BJ (cell line): ENCODE measurements at regions not wholly inside any gene's neighbourhood (a gene's known extent, or its start where the extent isn't known, plus 50 kb on each side); places are given as distances from the start of the nearest gene placed in this dataset.
A peak's percentile ranks its signal among the peaks of the same experiment; 100 is the strongest.

Experiments used
- CTCF ChIA-PET: fragments of 350-600 bp; formaldehyde crosslinking; extraction: SDS; loops from one replicate; lab custom pipeline; 2021; ENCODE audit warnings: antibody characterized with exemption, inconsistent platforms; lab: Yijun Ruan, JAX
- POLR2A ChIA-PET: fragments of 300-600 bp; sonication (Branson Sonifier 250); formaldehyde crosslinking; extraction: SDS; loops from one replicate; lab custom pipeline; 2021; ENCODE audit warnings: antibody characterized with exemption; lab: Charles Lee
- DNase-seq: peaks from one replicate; pipeline ENCODE4 v3.0.0-alpha.2; 2011; ENCODE audit warnings: low read depth
- H3K27me3 ChIP-seq: 2 replicates; pipeline ENCODE4 v1.6.0; 2011; ENCODE audit warnings: low read length; ENCODE audit not compliant: control insufficient read depth, insufficient read depth
- H3K36me3 ChIP-seq: 2 replicates; pipeline ENCODE4 v1.5.1; 2011; ENCODE audit warnings: low read length; ENCODE audit not compliant: control insufficient read depth, insufficient read depth
- H3K4me3 ChIP-seq: 2 replicates; pipeline ENCODE4 v1.5.1; 2011; ENCODE audit warnings: low read depth, mild to moderate bottlenecking, control low read depth, low read length
- CTCF ChIP-seq: IDR thresholded peaks from 2 replicates; pipeline ENCODE4 v1.5.1; 2011; ENCODE audit warnings: low read depth, mild to moderate bottlenecking, control low read depth, inconsistent platforms, low read length, moderate library complexity; ENCODE audit not compliant: insufficient read depth

GRCh38 chr1:79603843-79604242, 597.3 kb upstream of the ADGRL4 start:
- Histone ChIP-seq H3K27me3 (no peaks in the 10 kb centered on the region), H3K36me3 (no peaks in the 10 kb centered on the region), H3K4me3 (no peak overlapping the region)
- ChIA-PET POLR2A (interaction anchor here (0.5 to 0.6 kb wide), 2 partner anchors 8 to 1545 kb away, joined by 3 read pairs; no protein-coding TSS in a partner anchor), CTCF (interaction anchor here (0.5 kb wide), 1 partner anchor 1519 kb away, joined by 3 read pairs; no protein-coding TSS in a partner anchor)
- DNase-seq = peak; percentile 43
- no peak for TF ChIP-seq CTCF

- ChIA-PET POLR2A (no interaction called here), CTCF (interaction anchor here (1.4 kb wide), 1 partner anchor 12 kb away, joined by 3 read pairs; no protein-coding TSS in a partner anchor)
- Histone ChIP-seq H3K4me3 (no peak overlapping the region), H3K36me3 (no peaks in the 10 kb centered on the region), H3K27me3 (no peaks in the 10 kb centered on the region)
- DNase-seq = no peak
- TF ChIP-seq CTCF = no peak
Measured at GRCh38 chr1:79599257-79599656, 592.7 kb upstream of the ADGRL4 start.

- Histone ChIP-seq H3K27me3 (no peaks in the 10 kb centered on the region), H3K4me3 (no peak overlapping the region), H3K36me3 (no peaks in the 10 kb centered on the region)
- no peak for TF ChIP-seq CTCF
- DNase-seq = no peak
- CTCF ChIA-PET = interaction anchor here (1.2 kb wide), 1 partner anchor 15 kb away, joined by 3 read pairs; no protein-coding TSS in a partner anchor
- POLR2A ChIA-PET = no interaction called here
Measured at GRCh38 chr1:79595931-79596330, 589.4 kb upstream of the ADGRL4 start.

GRCh38 chr1:79594121-79594698, 587.7 kb upstream of the ADGRL4 start:
- H3K27me3 ChIP-seq = no peaks in the 10 kb centered on the region
- H3K36me3 ChIP-seq = no peaks in the 10 kb centered on the region
- DNase-seq = no peak
- CTCF ChIA-PET = no interaction called here
- POLR2A ChIA-PET = no interaction called here
- no peak for TF ChIP-seq CTCF
- no peak overlapping the region for H3K4me3 ChIP-seq

- DNase-seq = no peak
- no peak overlapping the region for H3K4me3 ChIP-seq
- CTCF ChIA-PET = no interaction called here
- TF ChIP-seq CTCF = no peak
- POLR2A ChIA-PET = no interaction called here
- no peaks in the 10 kb centered on the region for H3K27me3 ChIP-seq
- H3K36me3 ChIP-seq = no peaks in the 10 kb centered on the region
Measured at GRCh38 chr1:79592707-79593106, 586.2 kb upstream of the ADGRL4 start.
